ENCODE measurements at regions not wholly inside any gene's neighbourhood (a gene's known extent, or its start where the extent isn't known, plus 50 kb on each side); places are given as distances from the start of the nearest gene placed in this dataset.

DNA sequence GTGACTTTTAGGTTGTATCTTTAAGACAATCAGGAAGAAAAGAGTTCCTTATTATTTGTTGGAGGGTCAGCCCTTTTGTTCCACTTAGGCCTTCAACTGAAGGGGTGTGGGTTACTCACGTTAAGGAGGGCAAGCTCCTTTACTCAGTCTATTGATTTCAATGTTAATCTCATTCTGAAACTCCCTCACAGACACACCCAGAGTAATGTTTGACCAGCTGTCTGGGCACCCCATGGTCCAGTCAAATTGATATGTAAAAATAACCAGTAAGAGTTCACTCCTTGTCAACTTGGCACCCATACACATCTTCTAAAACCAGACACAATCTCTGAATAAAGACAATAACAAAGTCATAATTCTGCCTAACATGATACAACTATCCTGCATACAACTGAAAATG, 292.9 kb downstream of the KLF5 start:
- DNase-seq (ENCODE audit: low read depth in 3 of 3) = no peak

DNA sequence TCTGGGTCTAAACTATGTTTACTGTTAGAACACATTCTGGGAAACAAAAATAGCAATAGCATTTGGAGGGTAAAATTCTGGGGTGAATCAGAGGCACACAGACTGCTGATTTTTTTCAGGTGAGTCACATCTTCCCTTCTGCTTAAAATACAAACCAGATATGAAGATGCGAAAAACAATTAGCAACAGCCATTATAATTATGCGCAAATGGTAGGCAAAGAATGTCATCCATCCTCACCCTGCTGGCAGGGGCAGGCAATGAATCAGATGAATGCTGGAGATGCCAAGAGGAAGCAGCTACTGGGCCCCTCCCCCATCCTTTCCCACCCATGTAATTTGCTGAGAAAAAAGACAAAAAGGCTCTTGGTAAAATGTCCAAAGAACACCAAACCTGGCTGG, 282.9 kb downstream of the KLF5 start:
- DNase-seq (ENCODE audit: low read depth in 3 of 3) = no peak

DNA sequence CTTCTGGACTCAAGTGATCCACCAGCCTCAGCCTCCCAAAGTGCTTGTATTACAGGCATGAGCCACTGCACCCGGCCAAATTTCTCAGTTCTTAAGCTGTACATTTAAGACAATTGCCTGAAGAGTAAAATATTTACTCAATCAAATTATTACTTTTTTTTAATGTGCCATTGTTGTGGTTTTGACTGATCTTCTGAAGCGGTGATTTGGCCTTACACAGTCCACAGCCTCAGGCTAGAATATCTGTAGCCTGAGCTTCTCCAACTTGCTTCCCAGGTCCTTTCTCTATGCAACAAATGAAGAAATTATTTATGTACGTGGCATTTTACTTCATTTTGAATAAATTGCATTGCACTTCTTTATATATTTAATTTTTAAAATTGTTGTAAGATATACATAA, 281.3 kb downstream of the KLF5 start:
- no peak for DNase-seq (ENCODE audit: low read depth in 3 of 3)

DNA sequence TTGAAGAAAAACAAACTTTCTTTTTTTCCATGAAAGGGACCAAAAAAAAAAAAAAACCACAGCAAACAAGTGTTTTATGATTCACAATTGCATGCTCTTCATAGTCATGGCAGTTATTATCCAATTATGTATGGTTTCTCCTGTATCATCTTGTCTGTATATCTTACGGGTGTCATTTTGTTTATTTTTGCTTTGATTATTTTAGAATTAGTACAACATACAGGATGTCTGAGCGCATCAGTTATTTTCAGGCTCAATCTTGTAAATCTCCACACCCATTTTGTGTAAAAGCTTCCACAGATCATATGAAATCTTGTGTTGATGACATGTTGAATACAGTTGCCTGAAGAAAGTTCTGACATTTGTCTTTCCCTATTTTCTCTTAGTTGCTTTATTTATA, 280.3 kb downstream of the KLF5 start:
- no peak for DNase-seq (ENCODE audit: low read depth in 3 of 3)

DNA sequence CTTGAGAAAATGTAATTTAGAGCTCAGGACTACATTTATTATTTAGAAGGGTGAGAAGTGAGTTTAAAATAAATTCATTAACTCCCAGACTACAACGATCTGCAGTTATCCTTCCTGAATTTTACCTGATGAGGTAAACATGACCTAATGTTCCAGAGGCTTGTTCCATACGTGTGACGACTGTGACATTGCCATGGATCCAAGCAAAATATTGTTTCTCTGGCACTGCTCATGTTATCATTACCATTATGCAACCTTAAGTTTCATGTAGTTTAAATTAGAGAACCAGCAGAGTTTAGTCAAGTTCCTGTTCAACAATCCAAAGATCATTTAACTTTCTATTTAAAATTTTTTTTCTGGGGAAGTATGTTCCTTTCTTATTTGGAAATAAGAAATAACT, 279.6 kb downstream of the KLF5 start:
- no peak for DNase-seq (ENCODE audit: low read depth in 3 of 3)

DNA sequence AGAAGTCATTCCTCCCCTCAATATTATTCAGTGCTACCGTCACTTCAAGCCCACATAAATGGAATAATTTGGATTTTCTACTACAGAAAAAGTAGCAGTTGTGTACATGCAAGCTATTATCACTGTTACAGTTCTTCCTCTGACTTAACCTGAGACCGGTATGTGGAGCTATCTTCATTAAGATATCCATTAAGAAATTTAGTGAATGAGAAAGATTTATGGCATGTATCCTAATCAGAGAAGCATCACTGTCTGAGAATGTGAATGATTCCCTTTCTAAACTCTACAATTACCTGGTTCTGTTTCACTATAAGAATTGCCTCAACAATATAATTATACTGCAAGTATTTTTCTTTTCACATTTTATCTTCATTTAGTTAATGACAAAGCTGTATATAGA, 278.7 kb downstream of the KLF5 start:
- no peak for DNase-seq (ENCODE audit: low read depth in 3 of 3)

DNA sequence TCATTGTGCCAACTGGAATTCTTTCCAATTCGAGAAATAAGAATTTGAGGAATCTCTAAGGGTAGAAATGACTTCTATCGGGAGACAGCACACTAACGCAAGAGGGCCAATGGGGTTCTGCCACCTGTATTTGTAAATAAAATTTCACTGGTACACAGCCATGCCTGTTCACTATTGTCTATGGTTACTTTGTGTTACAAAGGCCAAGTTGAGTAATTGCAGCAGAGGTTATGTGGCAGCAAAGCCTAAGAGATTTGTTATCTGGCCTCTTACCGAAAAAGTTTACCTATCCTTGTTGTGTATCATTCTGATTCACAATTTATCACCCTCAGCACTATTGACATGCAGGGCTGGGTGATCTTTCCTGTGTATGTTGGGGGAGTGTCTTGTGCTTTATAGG, 278.0 kb downstream of the KLF5 start:
- DNase-seq (ENCODE audit: low read depth in 3 of 3) = no peak

DNA sequence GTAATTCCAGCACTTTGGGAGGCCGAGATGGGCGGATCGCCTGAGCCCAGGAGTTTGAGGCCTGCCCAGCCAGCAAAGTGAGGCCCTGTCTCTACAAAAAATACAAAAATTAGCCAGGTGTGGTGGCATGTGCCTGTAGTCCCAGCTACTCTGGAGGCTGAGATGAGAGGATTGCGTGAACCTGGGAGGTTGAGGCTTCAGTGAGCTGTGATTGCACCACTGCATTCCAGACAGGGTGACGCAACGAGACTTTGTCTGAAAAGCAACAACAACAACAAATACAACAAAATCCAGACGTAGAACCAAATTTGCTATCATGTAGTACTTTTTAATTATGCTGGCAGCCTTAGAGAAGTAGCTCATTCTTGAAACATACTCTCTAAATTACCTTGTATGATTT, 277.1 kb downstream of the KLF5 start:
- no peak for DNase-seq (ENCODE audit: low read depth in 3 of 3)

DNA sequence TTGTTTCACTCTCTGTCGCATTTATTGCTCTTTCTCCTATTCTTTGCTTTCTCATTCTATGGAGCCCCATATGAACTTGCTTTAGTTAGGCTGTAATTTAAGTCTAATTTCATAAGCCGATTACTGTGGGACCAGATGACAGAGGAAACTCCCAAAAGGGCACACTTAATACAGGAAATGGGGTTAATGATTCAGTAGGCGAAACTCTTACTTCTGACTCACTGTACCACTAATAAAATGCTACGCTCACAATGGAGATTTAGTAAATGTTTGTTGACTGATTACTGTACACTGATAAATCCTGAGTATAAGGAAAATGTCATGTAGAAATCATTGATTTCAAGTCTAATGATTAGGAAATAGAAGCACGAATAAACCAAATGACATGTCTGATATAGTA, 276.4 kb downstream of the KLF5 start:
- no peak for DNase-seq (ENCODE audit: low read depth in 3 of 3)

DNA sequence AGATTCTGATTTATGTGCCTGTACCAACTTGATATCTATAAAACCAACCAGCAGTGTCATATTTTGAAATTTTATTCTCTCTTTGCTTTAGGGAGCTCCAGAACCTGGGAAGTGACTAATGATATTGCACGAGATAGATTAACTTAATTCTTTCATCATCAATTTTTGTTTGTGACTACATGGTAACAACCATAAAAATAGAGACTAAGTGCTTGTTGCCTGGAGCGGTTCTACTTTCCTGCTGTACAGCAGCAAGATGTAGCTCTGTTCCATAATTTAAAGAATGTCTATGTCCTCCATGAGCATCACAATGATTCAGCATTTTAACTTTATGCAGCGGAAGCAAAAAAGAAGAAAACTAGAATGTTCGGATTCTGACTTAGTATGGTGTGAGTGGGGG, 275.6 kb downstream of the KLF5 start:
- DNase-seq (ENCODE audit: low read depth in 3 of 3) = no peak

DNA sequence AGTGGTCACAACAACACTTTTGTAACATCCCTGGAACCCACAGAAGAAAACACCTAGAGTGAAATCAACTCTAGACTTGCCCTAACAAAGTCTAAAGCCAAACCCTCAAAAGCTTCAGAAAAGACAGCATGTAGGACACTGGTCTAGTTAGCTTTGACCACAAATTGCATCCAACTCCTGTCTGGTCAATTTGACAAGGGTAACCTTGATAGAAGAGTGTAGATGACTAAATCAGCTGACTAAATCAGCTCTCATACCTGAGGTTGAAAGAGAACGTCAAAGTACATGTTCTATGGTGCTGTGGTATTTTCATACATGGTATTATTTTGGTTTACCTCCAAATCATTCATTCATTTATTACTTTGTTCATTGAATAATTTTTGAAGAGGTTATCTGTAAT, 272.8 kb downstream of the KLF5 start:
- no peak for DNase-seq (ENCODE audit: low read depth in 3 of 3)

DNA sequence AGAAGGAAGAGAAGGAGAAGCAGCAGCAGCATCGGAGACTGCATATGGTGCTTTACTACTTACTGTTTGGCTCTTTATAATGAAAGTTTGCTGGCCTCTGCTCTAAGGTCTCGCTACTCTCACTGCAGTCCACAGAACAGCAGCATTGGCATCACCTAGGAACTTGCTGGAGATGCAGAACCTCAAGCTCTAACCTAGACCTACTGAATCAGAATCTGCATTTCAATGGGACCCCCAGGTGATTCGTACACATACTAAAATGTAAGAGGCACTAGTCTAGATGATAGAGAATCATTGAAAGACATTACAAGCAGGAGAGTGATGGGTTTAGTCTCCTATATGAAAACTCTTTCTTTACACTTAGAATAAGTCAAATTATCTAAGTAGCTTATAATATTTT, 270.6 kb downstream of the KLF5 start:
- no peak for DNase-seq (ENCODE audit: low read depth in 3 of 3)

DNA sequence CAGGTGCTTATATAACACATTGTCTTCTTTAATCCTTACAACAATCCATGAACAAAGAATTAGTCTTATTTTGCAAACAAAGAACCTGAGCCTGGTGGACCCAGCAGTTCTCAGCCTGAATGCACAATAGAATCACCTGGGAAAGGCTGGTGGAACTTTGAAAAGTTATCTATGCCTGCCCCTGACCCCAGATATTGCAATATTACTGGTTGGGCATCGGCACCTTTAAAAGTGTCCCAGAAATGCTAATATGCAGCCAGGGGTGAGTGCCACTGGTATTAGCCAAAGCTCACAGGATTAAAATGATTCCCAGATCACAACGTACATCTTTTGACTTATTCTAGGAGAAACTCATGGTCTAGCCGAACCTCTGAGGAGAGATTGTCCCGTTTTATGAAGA, 268.8 kb downstream of the KLF5 start:
- no peak for DNase-seq (ENCODE audit: low read depth in 3 of 3)

DNA sequence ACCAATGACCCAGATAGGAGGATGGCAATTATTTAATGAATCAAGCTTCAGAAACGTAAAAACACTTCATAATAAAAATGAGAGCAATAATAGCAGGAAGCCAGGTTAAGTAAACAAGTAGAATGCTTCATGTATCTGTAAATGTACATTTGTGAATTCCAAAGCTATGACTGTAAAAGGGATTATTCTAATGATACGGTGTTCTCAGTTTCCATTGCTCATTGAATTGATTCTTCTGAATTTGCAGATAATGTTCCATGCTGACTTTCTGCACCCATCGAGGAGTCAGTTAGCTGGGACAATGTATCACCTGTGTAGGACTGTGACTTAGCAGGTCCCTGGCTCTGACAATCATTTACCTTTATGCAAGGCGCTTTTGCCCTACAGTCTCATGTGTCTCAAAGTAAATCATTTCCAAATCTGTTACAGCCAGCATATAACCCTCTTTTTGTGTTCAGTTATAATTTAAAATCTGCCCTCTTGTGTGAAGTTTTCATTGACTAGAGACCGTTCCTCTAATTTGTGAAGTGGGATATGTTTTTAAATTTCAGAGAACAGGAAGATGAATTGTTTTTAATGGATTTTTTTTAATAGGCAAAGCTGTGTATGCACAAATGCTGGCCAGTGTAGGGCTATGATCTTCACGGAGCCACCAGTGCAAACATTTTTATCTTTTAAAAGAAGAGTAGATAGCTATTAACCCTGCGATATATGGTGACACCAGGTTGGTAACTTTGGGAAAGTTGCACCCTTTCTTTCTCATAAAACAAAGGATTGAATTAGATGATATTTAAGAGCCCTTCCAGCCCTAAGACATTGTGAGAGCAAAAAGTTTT, 267.1 kb downstream of the KLF5 start:
- DNase-seq (ENCODE audit: low read depth in 3 of 3) = no peak

DNA sequence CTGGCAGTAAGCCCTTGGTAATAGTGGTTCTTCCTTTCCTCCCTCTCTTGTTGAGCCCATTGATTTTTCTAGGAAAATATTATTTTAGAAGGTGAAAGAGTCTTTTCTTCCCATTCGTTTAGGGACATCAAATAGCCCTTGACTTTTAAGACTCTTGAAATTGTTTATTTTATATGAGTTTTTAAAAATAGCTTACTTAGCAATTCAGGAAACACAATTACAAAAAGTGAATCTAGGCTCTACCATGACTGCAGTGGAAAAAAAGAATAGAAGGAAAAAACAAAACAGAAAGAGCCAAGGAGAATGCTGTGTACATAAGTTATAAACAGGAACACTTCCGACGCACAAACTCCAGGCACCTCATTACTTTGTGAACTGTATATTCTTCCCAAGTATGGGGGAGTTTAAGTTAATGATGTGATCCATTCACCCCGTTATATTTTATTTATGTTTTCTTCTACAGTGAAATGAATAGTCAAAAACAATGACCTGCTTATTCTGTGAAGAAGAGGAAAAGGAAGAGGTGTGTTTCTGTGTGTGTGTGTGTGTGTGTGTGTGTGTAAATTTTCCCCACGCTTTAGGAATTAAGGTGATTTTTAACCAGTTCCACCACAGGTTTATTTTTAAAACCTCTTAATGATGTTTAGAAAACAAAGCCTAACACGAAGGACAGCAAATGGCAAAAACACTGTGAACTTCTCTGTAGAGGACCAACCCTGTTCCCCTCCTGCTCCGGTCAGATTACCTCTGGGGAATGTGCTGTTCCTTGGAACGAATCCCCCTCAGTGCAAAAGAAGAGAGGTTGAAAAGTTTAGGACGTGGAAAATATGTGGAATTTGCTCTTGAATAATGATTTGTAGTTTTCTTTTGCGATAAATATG, 266.3 kb downstream of the KLF5 start:
- no peak for DNase-seq (ENCODE audit: low read depth in 3 of 3)

DNA sequence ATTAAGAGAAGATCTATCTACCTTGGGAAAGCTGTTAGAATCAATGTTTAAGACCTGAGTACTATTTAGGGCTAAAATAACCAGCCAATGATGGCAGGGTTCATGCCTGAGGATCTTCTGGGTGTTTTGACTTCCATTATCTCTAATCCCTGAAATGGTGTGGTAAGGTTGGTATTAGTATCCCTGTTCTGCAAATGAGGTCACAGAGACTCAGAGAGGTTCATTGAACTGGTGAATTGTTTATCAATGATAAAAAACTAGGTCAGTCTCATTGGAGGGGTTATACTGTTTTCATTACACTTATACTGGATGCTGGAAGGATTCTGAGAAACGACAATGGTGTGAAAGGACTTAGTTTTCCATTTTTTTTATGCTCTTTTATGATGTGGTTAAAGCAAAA, 264.8 kb downstream of the KLF5 start:
- DNase-seq (ENCODE audit: low read depth in 3 of 3) = no peak

DNA sequence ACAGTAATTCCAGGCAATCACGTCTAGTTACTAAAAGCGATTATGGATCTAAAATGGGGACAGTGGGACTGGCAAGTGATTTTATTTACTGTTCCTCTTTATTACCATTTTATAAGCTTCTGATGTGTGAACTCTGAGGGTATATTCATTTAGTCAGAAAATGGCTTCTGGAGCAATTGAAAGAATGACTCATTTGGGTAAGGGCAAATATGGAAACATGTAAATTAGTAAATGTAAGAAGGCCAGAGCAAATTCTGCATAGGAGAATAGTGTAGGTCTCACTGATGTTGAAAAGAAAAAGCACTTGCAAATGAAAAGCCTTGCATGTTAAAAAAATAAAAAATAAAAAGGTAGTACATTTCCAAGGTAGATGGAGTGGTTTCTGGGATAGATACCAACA, 262.2 kb downstream of the KLF5 start:
- no peak for DNase-seq (ENCODE audit: low read depth in 3 of 3)

DNA sequence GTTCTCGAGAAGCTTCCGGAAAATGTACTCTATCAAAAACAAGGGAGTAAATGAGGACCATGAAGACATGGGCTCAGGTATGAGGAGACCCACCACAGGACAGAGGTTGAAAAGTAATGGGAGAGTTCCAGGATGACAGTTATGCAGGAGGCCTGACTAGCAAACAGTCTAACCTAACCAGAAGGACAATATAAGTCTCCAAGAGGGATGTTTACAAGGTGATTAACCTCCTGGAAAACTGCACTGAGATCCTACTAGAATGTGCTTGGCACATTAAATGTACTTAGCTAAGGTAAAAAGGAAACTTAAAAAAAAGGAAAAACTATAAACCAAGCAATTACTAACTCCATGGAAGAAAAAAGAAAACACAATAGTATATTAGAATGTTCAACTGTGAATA, 258.3 kb downstream of the KLF5 start:
- no peak for DNase-seq (ENCODE audit: low read depth in 3 of 3)

DNA sequence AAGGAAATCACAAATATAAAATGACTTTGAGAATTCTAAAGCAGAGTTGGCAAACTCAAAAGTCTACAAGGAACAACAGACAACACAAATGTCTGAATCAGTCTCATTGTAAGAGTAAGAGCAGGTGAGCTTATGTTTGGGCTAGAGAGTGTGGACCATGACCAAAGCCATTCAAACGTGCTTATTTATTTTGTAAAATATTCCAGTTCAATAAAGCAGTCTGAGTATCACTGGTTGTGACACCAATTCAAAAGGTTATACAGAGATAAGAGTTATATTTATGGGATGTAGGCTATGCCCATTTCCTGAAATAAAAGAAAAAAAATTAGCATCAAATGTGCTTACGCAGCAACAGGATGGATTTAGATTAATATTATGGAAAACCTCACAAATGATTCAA, 251.6 kb downstream of the KLF5 start:
- no peak for DNase-seq (ENCODE audit: low read depth in 3 of 3)

DNA sequence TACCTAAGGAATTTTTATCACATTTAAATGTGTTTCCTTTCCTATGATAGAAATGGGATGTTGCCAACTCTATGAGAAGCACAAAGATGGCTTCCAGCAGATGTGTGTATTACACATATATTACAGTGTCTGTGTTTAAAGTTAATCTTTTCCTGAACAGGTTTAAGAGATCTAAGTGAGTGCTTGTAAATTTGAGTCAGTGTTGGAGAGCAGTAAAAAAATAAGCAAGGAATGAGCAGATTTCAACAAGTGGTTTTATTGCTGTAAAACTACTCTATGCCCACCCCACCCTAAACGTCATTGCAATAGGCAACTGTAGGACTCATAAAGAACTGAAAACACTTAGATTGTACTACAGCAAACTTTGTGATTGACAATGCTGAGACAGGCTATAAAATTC, 248.7 kb downstream of the KLF5 start:
- DNase-seq (ENCODE audit: low read depth in 3 of 3) = no peak

DNA sequence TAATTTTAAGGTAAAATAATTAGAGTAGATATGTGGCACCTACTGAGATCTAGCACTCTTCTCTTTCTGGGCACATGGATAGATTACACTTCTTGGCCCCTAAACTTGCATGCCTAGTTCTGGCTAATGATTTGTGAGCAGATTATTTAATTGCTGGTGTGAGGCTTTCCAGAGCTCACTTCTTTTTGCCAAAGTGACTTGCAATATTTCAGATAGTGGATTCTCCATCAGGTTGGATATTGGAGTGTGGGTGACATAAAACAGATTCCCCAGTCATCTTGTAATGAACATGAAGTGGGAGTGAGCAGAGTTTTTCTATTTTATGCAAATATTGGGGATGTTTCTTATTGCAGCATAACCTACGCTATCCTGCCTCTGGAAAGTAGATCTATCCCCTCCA, 247.9 kb downstream of the KLF5 start:
- DNase-seq (ENCODE audit: low read depth in 3 of 3) = no peak

DNA sequence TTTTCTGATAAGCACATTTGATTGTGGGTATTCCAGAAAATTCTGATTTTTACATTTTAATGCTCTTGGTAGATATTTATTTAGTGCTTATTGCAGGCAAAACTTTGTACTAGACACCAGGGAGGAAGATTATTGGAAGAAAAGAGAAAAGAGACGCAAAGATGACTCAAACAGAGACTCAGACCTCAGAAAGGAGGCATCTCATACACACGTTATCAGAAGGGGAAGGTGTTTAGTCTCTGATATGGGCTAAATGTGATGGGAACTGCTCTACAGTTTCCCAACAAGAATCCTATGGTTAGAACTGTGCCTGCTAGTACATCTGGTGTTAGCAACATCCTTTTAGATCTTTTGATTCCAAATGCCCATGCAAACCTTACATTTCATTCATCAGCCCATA, 245.6 kb downstream of the KLF5 start:
- DNase-seq (ENCODE audit: low read depth in 3 of 3) = no peak

DNA sequence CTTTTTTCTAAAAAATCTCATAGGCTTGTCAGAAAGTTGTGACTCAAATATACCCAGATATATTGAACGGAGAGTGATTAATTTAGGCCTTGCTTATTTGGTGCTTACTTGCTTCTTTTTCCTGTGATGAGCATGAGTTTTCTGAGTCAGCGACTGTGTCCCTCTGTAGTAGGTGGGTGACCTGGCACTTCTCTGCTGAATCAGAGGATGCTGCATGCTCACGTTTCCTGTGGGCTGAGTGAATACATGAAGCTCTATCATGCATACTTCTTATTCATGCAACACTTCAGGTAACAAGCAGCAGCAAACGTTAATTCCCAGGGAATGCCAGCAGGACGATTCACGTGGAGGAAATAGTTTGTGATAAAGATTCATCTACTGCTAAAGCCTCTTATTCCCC, 245.0 kb downstream of the KLF5 start:
- peak in 2 of 3 experiments; percentile 19 to 33 for DNase-seq (ENCODE audit: low read depth in 3 of 3)

Measured in stimulated activated CD4-positive, alpha-beta T cell treated with anti-CD3 and anti-CD28 coated beads, TNF-alpha, amount 100 ng/mL, for 24 hours (primary cell).